HL-60 (cell line): ENCODE measurements at regions not wholly inside any gene's neighbourhood (a gene's known extent, or its start where the extent isn't known, plus 50 kb on each side); places are given as distances from the start of the nearest gene placed in this dataset.

Experiments used
- GABPA ChIP-seq: IDR thresholded peaks from 2 replicates; pipeline ENCODE4 v1.6.1; 2012; ENCODE audit warnings: low read depth
- POLR2AphosphoS5 ChIP-seq: IDR thresholded peaks from 2 replicates; pipeline ENCODE4 v1.6.1; 2012; ENCODE audit warnings: low read depth
- SPI1 ChIP-seq: IDR thresholded peaks from 2 replicates; pipeline ENCODE4 v1.6.1; 2012; ENCODE audit warnings: low read depth, mild to moderate bottlenecking, borderline replicate concordance
- TF ChIP-seq, protein P1 (sequence below): IDR thresholded peaks from one replicate; pipeline ENCODE4 v1.5.1; 2011; ENCODE audit warnings: low read length, control low read depth, inconsistent platforms; ENCODE audit not compliant: insufficient read depth
- TF ChIP-seq, protein P2 (sequence below): IDR thresholded peaks from 2 replicates; pipeline ENCODE4 v1.6.1; 2012; ENCODE audit warnings: low read depth; ENCODE audit not compliant: insufficient replicate concordance

DNA sequence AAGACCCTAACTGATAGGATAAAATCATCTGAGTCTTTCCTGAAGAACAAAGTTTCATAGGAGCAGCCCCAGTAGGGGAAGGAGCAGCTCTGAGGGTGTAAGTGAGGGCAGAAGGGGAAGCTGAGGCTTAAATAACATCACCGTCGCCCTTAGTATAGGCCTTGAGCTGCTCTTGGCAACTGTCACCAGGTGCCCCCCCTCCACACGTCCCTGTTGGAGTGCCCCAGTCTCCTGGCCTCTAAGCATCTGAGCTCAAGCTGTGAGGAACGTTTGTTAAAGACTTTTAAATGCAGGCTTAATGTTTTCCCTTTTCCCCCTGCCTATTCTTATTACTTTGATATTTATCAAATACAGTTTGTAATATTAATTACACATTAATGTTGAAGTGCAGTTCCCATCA is 170.6 kb downstream of the ZIC5 start:
- TF ChIP-seq, protein P1, sequence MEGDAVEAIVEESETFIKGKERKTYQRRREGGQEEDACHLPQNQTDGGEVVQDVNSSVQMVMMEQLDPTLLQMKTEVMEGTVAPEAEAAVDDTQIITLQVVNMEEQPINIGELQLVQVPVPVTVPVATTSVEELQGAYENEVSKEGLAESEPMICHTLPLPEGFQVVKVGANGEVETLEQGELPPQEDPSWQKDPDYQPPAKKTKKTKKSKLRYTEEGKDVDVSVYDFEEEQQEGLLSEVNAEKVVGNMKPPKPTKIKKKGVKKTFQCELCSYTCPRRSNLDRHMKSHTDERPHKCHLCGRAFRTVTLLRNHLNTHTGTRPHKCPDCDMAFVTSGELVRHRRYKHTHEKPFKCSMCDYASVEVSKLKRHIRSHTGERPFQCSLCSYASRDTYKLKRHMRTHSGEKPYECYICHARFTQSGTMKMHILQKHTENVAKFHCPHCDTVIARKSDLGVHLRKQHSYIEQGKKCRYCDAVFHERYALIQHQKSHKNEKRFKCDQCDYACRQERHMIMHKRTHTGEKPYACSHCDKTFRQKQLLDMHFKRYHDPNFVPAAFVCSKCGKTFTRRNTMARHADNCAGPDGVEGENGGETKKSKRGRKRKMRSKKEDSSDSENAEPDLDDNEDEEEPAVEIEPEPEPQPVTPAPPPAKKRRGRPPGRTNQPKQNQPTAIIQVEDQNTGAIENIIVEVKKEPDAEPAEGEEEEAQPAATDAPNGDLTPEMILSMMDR, result no peak
- TF ChIP-seq, protein P2, sequence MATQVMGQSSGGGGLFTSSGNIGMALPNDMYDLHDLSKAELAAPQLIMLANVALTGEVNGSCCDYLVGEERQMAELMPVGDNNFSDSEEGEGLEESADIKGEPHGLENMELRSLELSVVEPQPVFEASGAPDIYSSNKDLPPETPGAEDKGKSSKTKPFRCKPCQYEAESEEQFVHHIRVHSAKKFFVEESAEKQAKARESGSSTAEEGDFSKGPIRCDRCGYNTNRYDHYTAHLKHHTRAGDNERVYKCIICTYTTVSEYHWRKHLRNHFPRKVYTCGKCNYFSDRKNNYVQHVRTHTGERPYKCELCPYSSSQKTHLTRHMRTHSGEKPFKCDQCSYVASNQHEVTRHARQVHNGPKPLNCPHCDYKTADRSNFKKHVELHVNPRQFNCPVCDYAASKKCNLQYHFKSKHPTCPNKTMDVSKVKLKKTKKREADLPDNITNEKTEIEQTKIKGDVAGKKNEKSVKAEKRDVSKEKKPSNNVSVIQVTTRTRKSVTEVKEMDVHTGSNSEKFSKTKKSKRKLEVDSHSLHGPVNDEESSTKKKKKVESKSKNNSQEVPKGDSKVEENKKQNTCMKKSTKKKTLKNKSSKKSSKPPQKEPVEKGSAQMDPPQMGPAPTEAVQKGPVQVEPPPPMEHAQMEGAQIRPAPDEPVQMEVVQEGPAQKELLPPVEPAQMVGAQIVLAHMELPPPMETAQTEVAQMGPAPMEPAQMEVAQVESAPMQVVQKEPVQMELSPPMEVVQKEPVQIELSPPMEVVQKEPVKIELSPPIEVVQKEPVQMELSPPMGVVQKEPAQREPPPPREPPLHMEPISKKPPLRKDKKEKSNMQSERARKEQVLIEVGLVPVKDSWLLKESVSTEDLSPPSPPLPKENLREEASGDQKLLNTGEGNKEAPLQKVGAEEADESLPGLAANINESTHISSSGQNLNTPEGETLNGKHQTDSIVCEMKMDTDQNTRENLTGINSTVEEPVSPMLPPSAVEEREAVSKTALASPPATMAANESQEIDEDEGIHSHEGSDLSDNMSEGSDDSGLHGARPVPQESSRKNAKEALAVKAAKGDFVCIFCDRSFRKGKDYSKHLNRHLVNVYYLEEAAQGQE, result no peak
- TF ChIP-seq SPI1 (no peak), POLR2AphosphoS5 (no peak), GABPA (no peak)
